Kidney (tissue), 13 donors: ENCODE measurements at regions not wholly inside any gene's neighbourhood (a gene's known extent, or its start where the extent isn't known, plus 50 kb on each side); places are given as distances from the start of the nearest gene placed in this dataset.
A peak's percentile ranks its signal among the peaks of the same experiment; 100 is the strongest.

Experiments used
- DNase-seq, 5 donors: peaks; one replicate each; pipeline ENCODE4 v3.0.0-alpha.2; 2013 to 2020
- FAIRE-seq: peaks from 2 replicates; lab custom pipeline; 2012; peaks lifted over from hg19 to GRCh38; lab: Jason Lieb, UNC
- H3K27ac ChIP-seq, 2 donors: one replicate each; pipeline ENCODE4 v1.7.0; 2013; ENCODE audit warnings: low read depth in 2 of 2, low read length in 2 of 2, inconsistent platforms in 1 of 2
- H3K27me3 ChIP-seq: one replicate; pipeline ENCODE4 v1.7.1; 2013; ENCODE audit warnings: low read length, inconsistent platforms; ENCODE audit not compliant: control insufficient read depth, insufficient read depth
- H3K36me3 ChIP-seq, 3 donors: one replicate each; pipeline versions ENCODE4 v1.7.0 to v1.7.1; 2013; ENCODE audit warnings: low read length in 3 of 3, control low read depth in 1 of 3, inconsistent platforms in 1 of 3; ENCODE audit not compliant: insufficient read depth in 3 of 3, control insufficient read depth in 2 of 3
- H3K4me1 ChIP-seq, 3 donors: one replicate each; pipeline versions ENCODE4 v1.7.0 to v1.7.1; 2013; ENCODE audit warnings: low read length in 3 of 3, inconsistent platforms in 1 of 3, low read depth in 1 of 3; ENCODE audit not compliant: control insufficient read depth in 2 of 3, insufficient read depth in 2 of 3
- H3K4me3 ChIP-seq, 3 donors: one replicate each; pipeline versions ENCODE4 v1.7.0 to v1.8.1; 2013; ENCODE audit warnings: low read length in 3 of 3, control low read depth in 1 of 3, inconsistent platforms in 1 of 3
- H3K9ac ChIP-seq, 3 donors: one replicate each; pipeline versions ENCODE4 v1.7.0 to v1.7.1; 2013; ENCODE audit warnings: low read length in 3 of 3, control low read depth in 1 of 3, inconsistent platforms in 1 of 3
- H3K9me3 ChIP-seq, 3 donors: one replicate each; pipeline versions ENCODE4 v1.7.0 to v1.7.1; 2013; ENCODE audit warnings: low read length in 3 of 3, control low read depth in 1 of 3, inconsistent platforms in 1 of 3; ENCODE audit not compliant: control insufficient read depth in 2 of 3, insufficient read depth in 1 of 3
- CTCF ChIP-seq: IDR thresholded peaks from 3 replicates; pipeline ENCODE4 v1.5.1; 2012; ENCODE audit warnings: mild to moderate bottlenecking, moderate library complexity, borderline replicate concordance; ENCODE audit not compliant: insufficient read depth; ENCODE audit errors: extremely low read depth
- intact Hi-C: fragments of 100-400 bp; cut with DNase I; formaldehyde crosslinking; loops from one replicate; pipeline ENCODE4 v1.11.1; 2022
- donor health status: control.
- donor health status: control.
- donor health status: control.
- donor health status: control.
- donor health status: control.
- donor health status: DM: yes; HTN: yes; CAD: no.
- donor health status: Normal renal cell carcinoma (clear cell type).

- FAIRE-seq: no peak
- peak in 1 of 5 donors; percentile 10 for DNase-seq
- Histone ChIP-seq H3K27ac (no peak overlapping the region), H3K4me3 (no peak overlapping the region), H3K27me3 (no peaks in the 10 kb centered on the region), H3K9me3 (no peaks in the 10 kb centered on the region), H3K4me1 (peaks cover 0 to 10% (median 7%) of the 10 kb centered on the region in 3 donors), H3K9ac (no peak overlapping the region), H3K36me3 (no peaks in the 10 kb centered on the region)
- no peak for TF ChIP-seq CTCF
- intact Hi-C loops: no loop called here
Observed at GRCh38 chr10:11677480-11677879, 64.7 kb upstream of the ECHDC3 start.

DNA sequence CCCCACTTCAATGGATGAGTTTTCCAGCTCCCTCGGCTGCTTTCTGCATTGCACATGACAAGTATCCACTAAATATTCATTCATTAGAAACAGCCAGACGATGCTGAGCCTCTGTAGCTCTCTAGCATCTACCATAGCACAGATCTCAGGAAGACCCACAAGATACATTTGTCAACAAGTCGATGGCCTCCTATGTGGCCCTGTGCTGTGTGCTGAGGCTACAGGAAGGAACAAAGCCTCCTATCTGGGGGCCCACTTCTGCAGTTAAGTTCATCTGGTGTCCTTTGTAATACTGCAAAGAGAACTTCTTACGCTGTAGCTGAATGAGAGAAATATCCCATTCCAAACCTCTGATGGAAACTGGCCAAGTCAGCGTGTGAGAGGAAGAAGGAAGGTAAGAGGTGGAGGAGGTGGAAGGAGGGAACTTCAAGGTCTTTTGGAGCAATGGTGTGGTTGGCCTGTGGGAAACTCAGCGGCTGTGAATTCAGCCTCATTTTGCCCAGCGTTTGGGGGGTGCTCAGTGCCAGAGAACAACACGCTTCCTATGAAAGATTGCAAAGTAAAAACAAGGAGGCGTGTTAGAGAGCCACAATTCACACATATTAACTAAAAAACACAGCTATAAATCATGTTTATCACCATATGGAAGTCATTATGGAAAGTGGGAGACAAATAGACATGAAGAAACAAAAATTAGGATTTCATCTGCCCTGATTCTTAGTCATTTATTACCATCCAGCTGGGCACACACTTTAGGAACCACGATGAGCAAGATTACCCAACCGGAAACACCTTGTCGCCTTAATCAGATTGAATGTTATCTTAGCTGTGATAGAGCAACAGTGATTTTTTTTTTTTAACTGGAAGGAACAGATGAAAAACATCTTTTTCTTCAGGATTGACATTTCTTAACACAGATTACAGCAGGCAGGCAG is 62.2 kb upstream of the USP6NL start:
- no peak for FAIRE-seq

GRCh38 chr10:11672836-11673235 is 61.4 kb upstream of the USP6NL start:
- no peaks in the 10 kb centered on the region for H3K9me3 ChIP-seq
- intact Hi-C loops: no loop called here
- no peak for TF ChIP-seq CTCF
- H3K27me3 ChIP-seq: no peaks in the 10 kb centered on the region
- no peak overlapping the region for H3K4me3 ChIP-seq
- no peak overlapping the region for H3K27ac ChIP-seq
- FAIRE-seq: no peak
- no peak overlapping the region for H3K9ac ChIP-seq
- H3K36me3 ChIP-seq: no peaks in the 10 kb centered on the region
- DNase-seq: peak in 1 of 5 donors; percentile 33
- peaks cover 0 to 10% (median 9%) of the 10 kb centered on the region in 3 donors for H3K4me1 ChIP-seq

More for the DNA sequence above, 62.2 kb upstream of the USP6NL start:
- Histone ChIP-seq H3K4me3 (peak overlapping the region in 1 of 3 donors; percentile 26), H3K27me3 (no peaks in the 10 kb centered on the region), H3K9me3 (no peaks in the 10 kb centered on the region), H3K27ac (no peak overlapping the region), H3K36me3 (no peaks in the 10 kb centered on the region), H3K9ac (no peak overlapping the region), H3K4me1 (peaks cover 0 to 10% (median 9%) of the 10 kb centered on the region in 3 donors)
- peak in 4 of 5 donors; percentile 38 to 79 (median 58) for DNase-seq
- intact Hi-C loops: no loop called here
- no peak for TF ChIP-seq CTCF
